SH-SY5Y (cell line): ENCODE measurements at regions not wholly inside any gene's neighbourhood (a gene's known extent, or its start where the extent isn't known, plus 50 kb on each side); places are given as distances from the start of the nearest gene placed in this dataset.

Experiments used
- GATA2 ChIP-seq: IDR thresholded peaks from 2 replicates; pipeline ENCODE4 v1.6.1; 2011; ENCODE audit warnings: mild to moderate bottlenecking, low read depth, low read length
- GATA3 ChIP-seq: IDR thresholded peaks from 2 replicates; pipeline ENCODE4 v1.6.1; 2011; ENCODE audit warnings: low read depth, mild to moderate bottlenecking, low read length, moderate library complexity

DNA sequence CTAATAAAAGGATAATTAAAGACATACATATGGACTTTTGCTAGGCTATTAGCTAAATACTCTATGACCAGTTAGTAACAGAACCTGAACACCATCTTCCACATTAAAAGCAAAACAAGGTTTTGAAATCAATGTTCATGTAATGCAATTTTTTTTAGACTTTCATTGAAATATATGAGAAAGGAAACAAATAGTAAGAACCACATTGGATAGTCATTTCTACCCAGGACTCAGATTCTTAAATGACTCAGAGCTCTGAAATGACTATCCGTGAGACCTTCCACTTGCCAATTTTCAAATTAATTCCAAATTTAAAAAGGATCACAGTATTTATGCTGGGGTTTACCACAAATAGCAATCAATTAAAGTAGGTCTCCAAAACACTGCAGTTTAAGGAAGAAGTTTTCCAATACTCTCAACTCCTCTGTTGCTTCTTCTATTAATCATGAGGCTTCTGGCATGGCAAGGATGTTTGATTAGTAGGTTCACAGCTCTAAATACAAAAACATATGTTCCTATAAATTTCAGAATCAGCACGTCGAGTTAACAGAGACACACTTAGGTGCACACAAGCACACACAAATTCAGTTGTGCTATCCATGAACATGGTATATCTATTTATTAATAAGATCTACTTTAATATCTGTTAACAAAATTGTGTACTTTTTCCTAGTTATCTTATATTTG is 841.0 kb downstream of the RNF144A start:
- TF ChIP-seq GATA2 (no peak), GATA3 (no peak)

DNA sequence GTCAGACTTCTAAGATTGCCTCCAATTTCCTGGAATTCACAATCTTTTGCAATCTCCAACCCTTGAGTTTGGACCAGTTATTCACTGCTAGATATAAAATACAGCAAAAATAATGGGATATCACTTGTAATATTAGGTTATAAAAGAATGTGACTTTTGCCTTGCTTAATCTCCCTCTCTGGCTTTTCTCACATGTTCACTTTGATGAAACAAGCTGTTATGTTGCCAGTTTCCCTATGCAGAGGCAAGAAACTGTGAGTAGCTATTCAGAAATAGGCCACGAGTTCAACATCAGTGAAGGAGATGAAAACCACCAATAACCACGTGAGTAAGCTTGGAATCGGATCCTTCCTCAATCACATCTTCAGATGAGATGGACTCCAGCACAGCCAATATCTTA is 842.7 kb downstream of the RNF144A start:
- TF ChIP-seq GATA2 (no peak), GATA3 (no peak)

DNA sequence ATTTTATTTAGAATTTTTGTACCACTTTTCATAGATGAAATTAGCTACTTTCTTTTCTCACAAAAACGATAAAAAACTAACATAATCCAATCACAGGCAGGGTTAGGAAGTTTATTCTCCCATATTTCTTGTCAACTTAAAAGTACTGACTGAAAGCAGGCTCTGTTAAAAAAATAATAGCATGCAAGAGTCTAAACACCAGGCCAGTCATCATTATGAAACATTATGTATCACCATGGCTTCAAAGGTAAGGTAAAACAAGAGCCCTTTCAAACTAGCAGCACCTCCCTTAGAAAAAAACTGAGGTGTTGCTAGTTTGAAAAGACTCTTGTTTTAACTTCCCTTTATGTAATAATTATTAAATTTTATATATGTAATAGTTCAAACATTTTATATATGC is 848.0 kb downstream of the RNF144A start:
- TF ChIP-seq GATA2: no peak
- no peak for TF ChIP-seq GATA3

DNA sequence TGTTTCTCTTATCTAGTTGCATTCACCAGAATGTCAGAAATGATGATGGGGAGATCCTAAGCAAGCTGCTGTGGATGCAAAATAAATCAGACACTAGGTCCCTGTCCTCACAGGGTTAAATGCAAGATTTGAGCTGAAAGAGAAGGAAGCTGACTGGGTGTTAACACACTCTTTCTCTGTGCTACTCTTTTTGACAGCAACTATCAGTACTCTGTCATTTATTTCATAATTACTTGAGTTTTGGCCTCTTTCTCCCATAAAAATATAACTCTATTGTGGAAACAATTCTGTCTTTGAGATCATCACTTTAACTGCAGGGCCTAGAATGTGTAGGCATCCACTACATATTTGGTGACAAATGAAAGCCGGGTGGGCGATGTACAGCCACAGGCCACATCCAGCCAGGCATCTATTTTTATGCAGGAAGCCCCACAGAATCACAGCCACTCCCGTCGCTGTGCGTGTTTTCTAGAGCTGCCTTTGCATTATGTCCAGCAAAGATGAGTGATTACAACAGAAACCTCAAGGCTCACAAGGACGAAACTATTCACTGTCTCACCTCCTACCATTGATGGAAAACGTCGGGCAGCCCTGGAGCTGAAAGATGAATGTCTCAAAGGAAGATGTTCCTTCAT is 849.0 kb downstream of the RNF144A start:
- TF ChIP-seq GATA2 (no peak), GATA3 (no peak)

DNA sequence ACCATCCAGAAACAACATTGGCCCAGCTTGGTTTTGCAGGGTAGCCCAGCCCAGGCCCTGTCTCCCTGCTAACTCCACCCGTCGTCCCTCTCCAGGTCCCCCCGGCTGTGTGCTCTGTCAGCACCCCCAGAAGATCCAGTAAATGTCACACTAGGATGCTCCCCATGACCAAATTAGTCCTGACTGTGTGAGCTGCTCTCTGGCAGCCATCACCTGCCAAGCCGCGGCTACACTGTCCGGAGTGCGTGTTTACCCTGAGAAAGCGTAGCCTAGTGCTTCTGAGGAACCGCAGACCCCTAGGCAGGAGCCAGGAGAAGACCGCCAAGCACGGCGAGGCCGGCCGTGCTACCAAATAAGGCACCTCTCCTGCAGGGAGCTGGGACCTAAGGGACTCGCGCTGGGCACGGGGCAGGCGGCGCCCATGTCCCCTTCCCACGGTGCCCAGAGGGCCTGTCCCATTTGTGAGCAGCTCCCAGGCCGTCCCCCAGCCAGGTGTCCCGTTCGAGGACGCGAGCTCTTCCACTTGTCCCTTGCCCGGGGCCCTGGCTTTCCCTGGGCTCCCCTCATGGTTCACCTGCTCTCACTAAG is 849.9 kb downstream of the RNF144A start:
- TF ChIP-seq GATA2: no peak
- no peak for TF ChIP-seq GATA3

DNA sequence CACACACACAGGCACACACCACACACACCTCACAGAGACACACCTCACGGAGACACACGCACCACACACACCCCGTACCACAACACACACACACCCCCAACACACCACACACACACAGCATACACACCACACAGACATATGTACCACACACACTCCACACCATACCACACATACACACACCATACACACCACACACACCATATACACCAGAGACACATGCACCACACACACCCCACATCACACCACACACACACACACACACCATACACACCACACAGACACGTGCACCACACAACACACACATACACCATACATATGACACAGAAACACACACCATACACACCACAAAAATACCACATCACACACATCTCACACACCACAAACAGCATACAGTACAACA is 850.7 kb downstream of the RNF144A start:
- TF ChIP-seq GATA3: no peak
- no peak for TF ChIP-seq GATA2

DNA sequence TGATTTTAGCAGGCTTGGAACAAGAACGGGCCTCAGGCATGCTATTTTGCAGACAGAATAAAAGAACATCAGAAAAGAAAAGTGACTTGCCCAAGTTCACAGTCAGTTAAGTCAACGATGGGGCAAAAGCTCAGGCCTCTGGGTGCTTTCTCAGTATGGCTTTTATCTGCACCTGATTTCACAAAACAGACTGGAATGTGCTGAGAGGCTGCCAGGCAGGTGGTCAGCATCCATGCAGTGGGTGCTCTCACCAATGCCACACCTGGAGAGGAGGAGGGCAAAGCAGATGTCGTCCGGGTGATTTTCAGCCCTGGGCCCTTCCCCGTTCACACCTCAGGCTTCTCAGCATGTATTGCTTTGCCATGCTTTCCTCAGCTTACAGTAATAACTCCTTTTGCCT is 854.6 kb downstream of the RNF144A start:
- no peak for TF ChIP-seq GATA2
- TF ChIP-seq GATA3: no peak

DNA sequence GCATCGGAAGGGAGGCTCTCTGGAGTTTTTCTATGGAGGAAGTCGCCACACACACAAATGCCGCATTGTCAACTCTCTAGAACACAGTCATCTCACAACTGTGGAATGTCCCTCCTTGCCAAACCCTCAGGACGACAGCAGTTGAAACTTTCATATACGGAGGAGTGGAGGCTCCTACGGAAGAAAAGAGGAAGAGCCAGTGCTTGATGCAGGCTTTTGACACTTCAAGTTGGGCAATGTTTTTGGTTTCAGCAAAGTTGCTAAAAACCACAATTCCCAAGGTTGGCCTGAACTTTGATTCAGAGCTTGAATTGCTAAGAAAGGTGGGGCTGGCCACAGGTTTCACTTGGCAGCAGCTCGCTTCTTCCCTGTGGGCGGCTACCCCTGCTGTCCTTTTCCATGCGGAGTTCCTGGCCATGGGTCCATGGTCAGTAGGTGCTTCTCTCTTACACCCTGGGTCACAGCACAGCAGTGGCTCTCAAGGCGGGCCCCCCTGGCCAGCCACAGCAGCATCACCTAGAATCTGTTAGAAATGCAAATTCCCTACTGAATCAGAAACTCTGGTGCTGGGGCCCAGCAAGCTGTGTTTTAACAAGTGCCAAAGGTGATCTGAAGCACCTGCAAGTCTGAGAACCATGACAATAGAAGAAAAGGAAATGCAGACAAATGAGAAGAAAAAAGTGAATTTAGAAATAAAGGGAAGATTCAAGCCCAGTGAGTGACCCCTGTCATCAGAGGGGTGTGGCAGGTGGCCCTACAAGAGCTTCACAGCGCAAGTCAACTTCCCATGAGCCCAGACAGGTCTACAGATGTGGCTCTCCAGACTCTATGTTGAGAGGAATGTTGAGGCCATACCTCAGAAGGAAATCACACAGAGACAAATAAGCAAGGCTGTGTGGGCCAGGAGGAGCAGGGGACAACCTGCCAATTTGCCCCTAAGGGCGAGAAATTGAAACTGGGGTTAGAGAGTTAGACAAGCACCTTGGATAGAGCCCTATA is 856.4 kb downstream of the RNF144A start:
- TF ChIP-seq GATA2 (no peak), GATA3 (no peak)

DNA sequence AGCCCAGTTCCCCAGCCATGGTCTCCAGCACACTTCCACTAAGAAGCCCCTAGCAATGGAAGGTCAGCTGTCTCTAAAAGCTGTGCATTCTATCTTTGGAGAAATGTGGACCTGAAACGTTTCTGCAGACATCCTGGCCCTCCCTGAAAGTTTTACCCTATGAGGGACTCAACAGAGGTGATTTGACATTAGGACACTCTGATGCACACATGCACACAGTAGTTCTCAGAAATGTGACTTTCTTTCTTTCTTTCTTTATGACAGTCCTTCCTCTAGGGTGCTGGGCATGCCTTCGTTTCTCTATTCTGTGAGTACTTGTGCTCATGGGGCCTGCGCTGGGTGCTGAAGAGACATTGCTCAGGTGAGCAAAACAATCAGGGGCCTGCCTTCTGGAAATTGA is 857.3 kb downstream of the RNF144A start:
- no peak for TF ChIP-seq GATA3
- no peak for TF ChIP-seq GATA2

DNA sequence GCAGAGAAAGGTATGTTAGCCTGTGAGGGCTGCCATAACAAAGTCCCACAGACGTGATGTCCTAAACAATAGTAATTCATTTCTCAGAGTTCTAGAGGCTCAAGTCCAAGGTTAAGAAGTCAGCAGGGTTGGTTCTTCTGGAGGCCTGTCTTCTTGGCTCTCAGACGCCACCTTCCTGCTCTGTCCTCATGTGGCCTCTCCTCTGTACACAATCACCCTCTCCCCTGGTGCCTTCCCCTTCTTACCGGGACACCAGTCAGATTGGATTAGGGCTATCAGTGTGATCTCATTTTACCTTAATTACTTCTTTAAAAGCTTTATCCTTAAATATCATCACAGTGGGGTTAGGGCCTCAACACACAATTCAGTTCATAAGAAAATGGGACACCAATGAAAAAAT is 860.5 kb downstream of the RNF144A start:
- no peak for TF ChIP-seq GATA2
- no peak for TF ChIP-seq GATA3

DNA sequence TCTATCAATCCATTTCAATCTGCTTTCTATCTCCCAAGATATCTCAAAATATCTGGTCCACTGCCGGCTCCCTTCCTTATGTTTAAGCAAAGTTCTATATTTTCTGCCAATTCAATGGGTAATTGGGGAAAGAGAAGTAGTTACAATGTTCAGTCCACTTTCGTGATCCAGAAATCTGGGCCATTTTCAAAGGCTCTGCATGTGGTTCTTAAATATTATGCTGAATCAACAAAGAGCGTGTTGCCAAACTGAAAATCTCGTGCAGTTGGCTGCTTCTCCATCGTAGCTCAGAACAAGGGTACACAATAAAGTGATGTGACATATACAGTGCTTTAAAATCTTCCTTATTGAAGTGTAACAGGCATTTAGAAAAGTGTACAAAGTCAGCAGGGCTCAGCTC is 863.1 kb downstream of the RNF144A start:
- TF ChIP-seq GATA3: no peak
- no peak for TF ChIP-seq GATA2

DNA sequence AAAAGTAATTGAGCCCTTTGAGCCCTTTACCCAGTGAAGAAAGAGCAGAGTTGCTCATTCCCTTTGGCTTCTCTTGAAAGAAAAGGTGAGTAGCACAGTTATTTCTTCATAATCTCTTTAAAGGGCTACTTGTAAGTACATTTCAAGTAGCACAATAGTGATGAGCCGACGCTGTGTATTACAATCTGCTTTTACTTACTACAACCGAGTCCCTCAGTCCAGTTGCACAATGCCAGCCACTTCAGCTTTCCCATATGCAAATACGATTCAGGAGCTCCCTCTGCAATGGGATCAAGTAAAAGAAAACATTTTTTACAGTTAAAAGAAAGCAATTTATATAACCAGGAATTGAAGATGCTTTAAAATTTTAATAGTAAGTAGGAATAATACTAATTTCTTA is 868.5 kb downstream of the RNF144A start:
- TF ChIP-seq GATA2: no peak
- no peak for TF ChIP-seq GATA3

DNA sequence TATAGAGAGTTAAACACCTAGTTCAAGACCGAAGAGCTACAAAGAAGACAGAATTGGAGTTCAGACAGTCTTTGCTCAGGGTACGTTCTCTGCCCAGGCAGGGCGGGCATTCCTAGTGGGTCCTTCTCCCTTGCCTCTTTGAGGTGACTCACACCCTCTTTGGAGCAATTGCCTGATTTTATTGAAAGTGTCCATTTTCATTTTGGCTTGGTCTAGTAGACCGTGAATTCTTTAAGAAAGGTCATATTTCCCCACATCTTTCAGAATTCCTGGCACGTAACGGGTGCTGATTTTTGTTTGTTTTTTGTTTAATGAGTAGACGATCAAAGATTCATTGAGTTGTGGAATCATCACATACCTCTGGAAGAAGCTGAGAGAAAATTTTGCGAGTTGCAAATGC is 871.5 kb downstream of the RNF144A start:
- TF ChIP-seq GATA2: no peak
- no peak for TF ChIP-seq GATA3

DNA sequence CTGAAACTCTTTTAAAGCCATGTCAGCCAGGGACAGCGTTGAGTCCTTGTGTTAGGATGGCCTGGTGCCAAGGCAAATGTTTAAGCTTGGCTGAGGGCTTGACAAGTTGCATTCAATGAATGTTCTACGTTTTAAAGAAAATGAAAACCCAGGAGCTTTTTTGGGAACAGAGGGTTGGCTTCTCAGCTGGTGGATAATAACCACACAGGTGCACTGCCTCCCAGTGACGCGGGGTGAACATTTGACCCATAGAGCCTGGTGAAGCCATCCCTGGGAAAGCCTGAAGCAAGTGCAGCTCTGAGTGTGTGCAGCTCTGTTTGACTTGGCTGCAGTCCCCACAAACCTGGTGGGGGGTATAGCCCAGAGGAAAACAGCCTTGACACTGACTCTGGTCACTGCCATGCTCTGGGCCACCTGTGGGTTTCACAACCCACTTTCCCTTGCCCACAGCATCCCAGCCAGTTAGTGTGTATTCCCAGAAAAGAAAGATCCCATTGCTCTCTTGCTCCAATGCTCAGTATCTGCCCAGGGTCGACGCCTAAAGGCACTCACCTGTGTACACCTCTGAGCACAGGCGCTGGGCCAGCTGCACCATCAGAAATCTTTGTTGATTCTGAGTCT is 874.9 kb downstream of the RNF144A start:
- no peak for TF ChIP-seq GATA2
- no peak for TF ChIP-seq GATA3
